Keratinocyte (primary cell): ENCODE measurements at regions not wholly inside any gene's neighbourhood (a gene's known extent, or its start where the extent isn't known, plus 50 kb on each side); places are given as distances from the start of the nearest gene placed in this dataset.

Source experiments
- DNase-seq: peaks from one replicate; pipeline ENCODE4 v3.0.0-alpha.2; 2011; ENCODE audit warnings: low read depth, missing footprints, low spot score
- FAIRE-seq: peaks from 2 replicates; lab custom pipeline; 2011; peaks lifted over from hg19 to GRCh38; lab: Jason Lieb, UNC
- H2AFZ ChIP-seq: 2 replicates; pipeline ENCODE4 v1.6.0; 2012; ENCODE audit warnings: low read length, control low read depth, inconsistent platforms; ENCODE audit not compliant: control insufficient read depth
- H3K27ac ChIP-seq: 2 replicates; pipeline ENCODE4 v1.5.1; 2011; ENCODE audit warnings: low read length; ENCODE audit not compliant: control insufficient read depth, insufficient read depth
- H3K27me3 ChIP-seq: 3 replicates; pipeline ENCODE4 v1.6.0; 2011; ENCODE audit warnings: low read length; ENCODE audit not compliant: control insufficient read depth, insufficient read depth; ENCODE audit errors: extremely low read depth
- H3K36me3 ChIP-seq, 2 experiments: 2 replicates in 1 of 2; 3 replicates in 1 of 2; pipeline ENCODE4 v1.5.1; 2011; ENCODE audit warnings: low read length in 2 of 2, mild to moderate bottlenecking in 1 of 2; ENCODE audit not compliant: control insufficient read depth in 2 of 2, insufficient read depth in 2 of 2; ENCODE audit errors: extremely low read depth in 1 of 2
- H3K4me1 ChIP-seq: 3 replicates; pipeline ENCODE4 v1.5.1; 2011; ENCODE audit warnings: low read length; ENCODE audit not compliant: control insufficient read depth, insufficient read depth; ENCODE audit errors: extremely low read depth
- H3K4me2 ChIP-seq: 3 replicates; pipeline ENCODE4 v1.6.0; 2011; ENCODE audit warnings: low read depth, low read length; ENCODE audit not compliant: control insufficient read depth, insufficient read depth; ENCODE audit errors: extremely low read depth
- H3K4me3 ChIP-seq, 3 experiments: fragments of 200-600 bp in 1 of 3; sonication (generic) in 1 of 3; 2 replicates in 2 of 3; 3 replicates in 1 of 3; pipeline ENCODE4 v1.5.1; 2011 to 2016; ENCODE audit warnings: low read length in 3 of 3, mild to moderate bottlenecking in 3 of 3, control low read depth in 2 of 3, inconsistent platforms in 1 of 3, low read depth in 1 of 3, mixed read lengths in 1 of 3, mixed run types in 1 of 3, moderate library complexity in 1 of 3; ENCODE audit not compliant: control insufficient read depth in 2 of 3, insufficient read depth in 2 of 3; ENCODE audit errors: extremely low read depth in 1 of 3
- H3K79me2 ChIP-seq: 2 replicates; pipeline ENCODE4 v1.6.0; 2012; ENCODE audit warnings: low read length; ENCODE audit not compliant: control insufficient read depth, insufficient read depth
- H3K9ac ChIP-seq: 3 replicates; pipeline ENCODE4 v1.6.0; 2011; ENCODE audit warnings: low read length; ENCODE audit not compliant: control insufficient read depth, insufficient read depth; ENCODE audit errors: extremely low read depth
- H3K9me1 ChIP-seq: 3 replicates; pipeline ENCODE4 v1.6.0; 2011; ENCODE audit warnings: low read length; ENCODE audit not compliant: control insufficient read depth, insufficient read depth; ENCODE audit errors: extremely low read depth
- H3K9me3 ChIP-seq: 2 replicates; pipeline ENCODE4 v1.5.1; 2012; ENCODE audit warnings: low read depth, low read length; ENCODE audit not compliant: control insufficient read depth
- H4K20me1 ChIP-seq: 3 replicates; pipeline ENCODE4 v1.6.0; 2011; ENCODE audit warnings: low read length; ENCODE audit not compliant: control insufficient read depth, insufficient read depth; ENCODE audit errors: extremely low read depth
- EZH2 ChIP-seq: IDR thresholded peaks from one replicate; pipeline ENCODE4 v1.6.1; 2012; ENCODE audit warnings: inconsistent platforms, mild to moderate bottlenecking, low read length, moderate library complexity
- dilution Hi-C: fragments of 300-500 bp; cut with MboI; formaldehyde crosslinking; loops from one replicate; pipeline ENCODE4 v1.7.0; 2020; ENCODE audit warnings: low sequenced_read_pairs; ENCODE audit not compliant: extremely low pct_ligation_motif_present
- TF ChIP-seq, protein P1 (sequence below), 3 experiments: IDR thresholded peaks in 1 of 3; conservative IDR thresholded peaks in 1 of 3; optimal IDR thresholded peaks in 1 of 3; 2 replicates in 2 of 3; 3 replicates in 1 of 3; pipeline versions ENCODE3 to v1.5.1; 2011; ENCODE audit warnings: low read length in 3 of 3, mild to moderate bottlenecking in 3 of 3, moderate library complexity in 2 of 3, control low read depth in 1 of 3, inconsistent platforms in 1 of 3; ENCODE audit not compliant: insufficient read depth in 2 of 3; ENCODE audit errors: extremely low read depth in 1 of 3

GRCh38 chr2:215668378-215668775 is 232.5 kb upstream of the FN1 start:
- Histone ChIP-seq H3K79me2 (no peaks in the 10 kb centered on the region), H3K27ac (no peak overlapping the region), H3K9me1 (no peaks in the 10 kb centered on the region), H3K4me1 (peaks cover 17% of the 10 kb centered on the region), H3K9ac (no peak overlapping the region), H3K27me3 (no peaks in the 10 kb centered on the region), H3K36me3 (no peaks in the 10 kb centered on the region), H3K4me2 (no peak overlapping the region), H3K9me3 (no peaks in the 10 kb centered on the region), H3K4me3 (no peak overlapping the region), H4K20me1 (no peaks in the 10 kb centered on the region), H2AFZ (no peak overlapping the region)
- dilution Hi-C loops: no loop called here
- DNase-seq (no peak), FAIRE-seq (no peak)
- TF ChIP-seq, protein P1, sequence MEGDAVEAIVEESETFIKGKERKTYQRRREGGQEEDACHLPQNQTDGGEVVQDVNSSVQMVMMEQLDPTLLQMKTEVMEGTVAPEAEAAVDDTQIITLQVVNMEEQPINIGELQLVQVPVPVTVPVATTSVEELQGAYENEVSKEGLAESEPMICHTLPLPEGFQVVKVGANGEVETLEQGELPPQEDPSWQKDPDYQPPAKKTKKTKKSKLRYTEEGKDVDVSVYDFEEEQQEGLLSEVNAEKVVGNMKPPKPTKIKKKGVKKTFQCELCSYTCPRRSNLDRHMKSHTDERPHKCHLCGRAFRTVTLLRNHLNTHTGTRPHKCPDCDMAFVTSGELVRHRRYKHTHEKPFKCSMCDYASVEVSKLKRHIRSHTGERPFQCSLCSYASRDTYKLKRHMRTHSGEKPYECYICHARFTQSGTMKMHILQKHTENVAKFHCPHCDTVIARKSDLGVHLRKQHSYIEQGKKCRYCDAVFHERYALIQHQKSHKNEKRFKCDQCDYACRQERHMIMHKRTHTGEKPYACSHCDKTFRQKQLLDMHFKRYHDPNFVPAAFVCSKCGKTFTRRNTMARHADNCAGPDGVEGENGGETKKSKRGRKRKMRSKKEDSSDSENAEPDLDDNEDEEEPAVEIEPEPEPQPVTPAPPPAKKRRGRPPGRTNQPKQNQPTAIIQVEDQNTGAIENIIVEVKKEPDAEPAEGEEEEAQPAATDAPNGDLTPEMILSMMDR (optimal IDR thresholded peaks at IDR 0.05 in 1 of 3, IDR thresholded peaks at IDR 0.05 in 1 of 3, conservative IDR thresholded peaks at IDR 0.05 in 1 of 3; ENCODE audit: extremely low read depth in 1 of 3, insufficient read depth in 2 of 3, low read length in 3 of 3): no peak
- no peak for TF ChIP-seq EZH2

GRCh38 chr2:215667585-215668377 is 231.9 kb upstream of the FN1 start:
- Histone ChIP-seq H3K9me1 (no peaks in the 10 kb centered on the region), H3K27ac (no peak overlapping the region), H3K79me2 (no peaks in the 10 kb centered on the region), H2AFZ (no peak overlapping the region), H4K20me1 (no peaks in the 10 kb centered on the region), H3K4me2 (no peak overlapping the region), H3K9ac (no peak overlapping the region), H3K4me3 (no peak overlapping the region), H3K4me1 (peaks cover 20% of the 10 kb centered on the region), H3K36me3 (no peaks in the 10 kb centered on the region), H3K9me3 (no peaks in the 10 kb centered on the region), H3K27me3 (no peaks in the 10 kb centered on the region)
- DNase-seq (no peak), FAIRE-seq (peak; percentile 44)
- TF ChIP-seq, protein P1 (optimal IDR thresholded peaks at IDR 0.05 in 1 of 3, IDR thresholded peaks at IDR 0.05 in 1 of 3, conservative IDR thresholded peaks at IDR 0.05 in 1 of 3; ENCODE audit: extremely low read depth in 1 of 3, insufficient read depth in 2 of 3, low read length in 3 of 3): no peak
- no peak for TF ChIP-seq EZH2
- dilution Hi-C loops: no loop called here
